IMR-90 (cell line): ENCODE measurements at regions not wholly inside any gene's neighbourhood (a gene's known extent, or its start where the extent isn't known, plus 50 kb on each side); places are given as distances from the start of the nearest gene placed in this dataset.

Experiments used
- ATAC-seq: fragments of 200-7000 bp; cut with Tn5 transposase; 2 replicates; pipeline ENCODE4 v1.9.1; 2020; ENCODE audit warnings: low read depth, mild to moderate bottlenecking, moderate library complexity
- BruUV-seq: library from RNA; stranded (reverse); fragments of 400-500 nt; replicated peaks from 2 replicates; lab custom pipeline; 2021; lab: Mats Ljungman, UMichigan
- CTCF ChIA-PET: fragments of 300-600 bp; formaldehyde crosslinking; extraction: SDS; loops from one replicate; lab custom pipeline; 2021; ENCODE audit warnings: antibody characterized with exemption; lab: Yijun Ruan, JAX
- POLR2A ChIA-PET: fragments of 300-600 bp; sonication (Branson Sonifier 250); formaldehyde crosslinking; loops from one replicate; lab custom pipeline; 2022; ENCODE audit warnings: antibody characterized with exemption; ENCODE audit not compliant: unreplicated experiment; lab: Charles Lee
- DNase-seq: peaks from one replicate; pipeline ENCODE4 v3.0.0; 2013
- H2AFZ ChIP-seq: replicated peaks from 2 replicates; pipeline ENCODE3; 2013; ENCODE audit warnings: low read length, mild to moderate bottlenecking; ENCODE audit not compliant: poor library complexity
- H2AK5ac ChIP-seq: 2 replicates; pipeline ENCODE4 v1.6.1; 2013; ENCODE audit warnings: low read depth, low read length, inconsistent platforms
- H2AK9ac ChIP-seq: replicated peaks from 2 replicates; pipeline ENCODE3; 2013; ENCODE audit warnings: mild to moderate bottlenecking, low read depth, low read length, moderate library complexity; ENCODE audit not compliant: poor library complexity
- H2BK120ac ChIP-seq: 2 replicates; pipeline ENCODE4 v1.6.1; 2013; ENCODE audit warnings: low read depth, low read length, inconsistent platforms
- H2BK15ac ChIP-seq: 3 replicates; pipeline ENCODE4 v1.6.1; 2013; ENCODE audit warnings: low read depth, low read length, inconsistent platforms
- H2BK20ac ChIP-seq: 2 replicates; pipeline ENCODE4 v1.6.1; 2013; ENCODE audit warnings: low read depth, mild to moderate bottlenecking, inconsistent platforms, low read length, moderate library complexity
- H2BK5ac ChIP-seq: 2 replicates; pipeline ENCODE4 v1.6.1; 2013; ENCODE audit warnings: mild to moderate bottlenecking, low read depth, low read length, inconsistent platforms; ENCODE audit not compliant: poor library complexity, severe bottlenecking
- H3K14ac ChIP-seq: replicated peaks from 2 replicates; pipeline ENCODE4 v1.6.1; 2013; ENCODE audit warnings: low read depth, low read length, inconsistent platforms
- H3K18ac ChIP-seq: 2 replicates; pipeline ENCODE4 v1.6.1; 2013; ENCODE audit warnings: low read depth, low read length, control low read depth
- H3K23ac ChIP-seq: 2 replicates; pipeline ENCODE4 v1.6.1; 2013; ENCODE audit warnings: low read depth, low read length, inconsistent platforms
- H3K27ac ChIP-seq: 2 replicates; pipeline ENCODE4 v1.5.1; 2013; ENCODE audit warnings: mild to moderate bottlenecking, control low read depth, low read length; ENCODE audit not compliant: insufficient read depth
- H3K27me3 ChIP-seq: 2 replicates; pipeline ENCODE4 v1.6.1; 2013; ENCODE audit warnings: low read length; ENCODE audit not compliant: control insufficient read depth, insufficient read depth
- H3K36me3 ChIP-seq: 2 replicates; pipeline ENCODE4 v1.6.1; 2013; ENCODE audit warnings: low read length, mixed read lengths; ENCODE audit not compliant: control insufficient read depth, insufficient read depth
- H3K4ac ChIP-seq: 2 replicates; pipeline ENCODE4 v1.6.1; 2013; ENCODE audit warnings: low read depth, low read length, inconsistent platforms
- H3K4me1 ChIP-seq: 2 replicates; pipeline ENCODE4 v1.6.1; 2013; ENCODE audit warnings: low read length, mixed read lengths; ENCODE audit not compliant: control insufficient read depth, insufficient read depth
- H3K4me2 ChIP-seq: 2 replicates; pipeline ENCODE4 v1.6.1; 2013; ENCODE audit warnings: low read depth, mild to moderate bottlenecking, control low read depth, low read length, moderate library complexity
- H3K4me3 ChIP-seq: 2 replicates; pipeline ENCODE4 v1.5.1; 2013; ENCODE audit warnings: low read depth, mild to moderate bottlenecking, control low read depth, low read length, moderate library complexity; ENCODE audit not compliant: insufficient read depth
- H3K56ac ChIP-seq: 2 replicates; pipeline ENCODE4 v1.6.1; 2013; ENCODE audit warnings: low read length, inconsistent platforms; ENCODE audit not compliant: insufficient read depth; ENCODE audit errors: extremely low read depth
- H3K79me1 ChIP-seq, 2 experiments: 2 replicates each; pipeline ENCODE4 v1.6.1; 2013; ENCODE audit warnings: low read length in 2 of 2, inconsistent platforms in 1 of 2, low read depth in 1 of 2
- H3K9ac ChIP-seq: 2 replicates; pipeline ENCODE4 v1.6.1; 2013; ENCODE audit warnings: low read depth, low read length, control low read depth
- H3K9me1 ChIP-seq: 2 replicates; pipeline ENCODE4 v1.6.1; 2013; ENCODE audit warnings: low read length, inconsistent platforms; ENCODE audit not compliant: insufficient read depth
- H3K9me3 ChIP-seq: 2 replicates; pipeline ENCODE4 v1.6.1; 2013; ENCODE audit warnings: low read length; ENCODE audit not compliant: control insufficient read depth, insufficient read depth
- H4K20me1 ChIP-seq: 2 replicates; pipeline ENCODE4 v1.6.1; 2013; ENCODE audit warnings: low read length, inconsistent platforms; ENCODE audit not compliant: insufficient read depth
- H4K5ac ChIP-seq: 2 replicates; pipeline ENCODE4 v1.6.1; 2013; ENCODE audit warnings: mild to moderate bottlenecking, low read depth, low read length, control low read depth
- H4K8ac ChIP-seq, 2 experiments: 2 replicates each; pipeline ENCODE4 v1.6.1; 2013; ENCODE audit warnings: low read depth in 2 of 2, low read length in 2 of 2, control low read depth in 1 of 2, inconsistent platforms in 1 of 2
- H4K91ac ChIP-seq: 2 replicates; pipeline ENCODE4 v1.6.1; 2013; ENCODE audit warnings: low read depth, low read length, inconsistent platforms; ENCODE audit not compliant: insufficient read depth
- BHLHE40 ChIP-seq: fragments of 150-350 bp; IDR thresholded peaks from 2 replicates; pipeline ENCODE4 v1.6.1; 2016; ENCODE audit warnings: mild to moderate bottlenecking, low read depth, low read length
- CEBPB ChIP-seq: IDR thresholded peaks from 2 replicates; pipeline ENCODE4 v1.6.1; 2012; ENCODE audit warnings: low read depth, low read length, improper control_type of control experiment
- CHD1 ChIP-seq: IDR thresholded peaks from 2 replicates; pipeline ENCODE4 v1.6.1; 2012; ENCODE audit warnings: low read depth, low read length, improper control_type of control experiment
- FOS ChIP-seq: fragments of 150-350 bp; IDR thresholded peaks from 2 replicates; pipeline ENCODE4 v1.6.1; 2016; ENCODE audit warnings: low read depth, low read length
- MAFK ChIP-seq: IDR thresholded peaks from 2 replicates; pipeline ENCODE4 v1.6.1; 2012; ENCODE audit warnings: low read depth, low read length, improper control_type of control experiment
- MXI1 ChIP-seq: IDR thresholded peaks from 2 replicates; pipeline ENCODE4 v1.6.1; 2012; ENCODE audit warnings: low read depth, mild to moderate bottlenecking, low read length, moderate library complexity, borderline replicate concordance
- NFE2L2 ChIP-seq: fragments of 150-350 bp; IDR thresholded peaks from 2 replicates; pipeline ENCODE4 v1.6.1; 2016; ENCODE audit warnings: low read depth, mild to moderate bottlenecking, low read length
- POLR2A ChIP-seq: IDR thresholded peaks from 2 replicates; pipeline ENCODE4 v1.6.1; 2012; ENCODE audit warnings: mild to moderate bottlenecking, low read depth, low read length
- RAD21 ChIP-seq: IDR thresholded peaks from 2 replicates; pipeline ENCODE4 v1.6.1; 2012; ENCODE audit warnings: low read length, improper control_type of control experiment
- RCOR1 ChIP-seq: IDR thresholded peaks from 2 replicates; pipeline ENCODE4 v1.6.1; 2012; ENCODE audit warnings: mild to moderate bottlenecking, low read length, improper control_type of control experiment; ENCODE audit not compliant: insufficient replicate concordance
- SMC3 ChIP-seq: fragments of 150-350 bp; IDR thresholded peaks from 2 replicates; pipeline ENCODE4 v1.6.1; 2016; ENCODE audit warnings: low read depth, mild to moderate bottlenecking, antibody characterized with exemption, low read length, moderate library complexity
- WGBS, 2 experiments: methylation state at CpG; one replicate each; pipeline versions ENCODE4 v1.1.5 to v1.1.7; 2013; ENCODE audit warnings: missing lambda C conversion rate in 2 of 2; ENCODE audit not compliant: insufficient read length in 1 of 2; ENCODE audit errors: extremely low coverage in 2 of 2; 5-methylcytosine and 5-hydroxymethylcytosine counted together
- dilution Hi-C: fragments of 300-500 bp; cut with HindIII; formaldehyde crosslinking; loops from one replicate; pipeline ENCODE4 v1.14.3; 2018; ENCODE audit warnings: low sequenced_read_pairs; ENCODE audit not compliant: unreplicated experiment
- in situ Hi-C: fragments of 300-500 bp; cut with MboI; formaldehyde crosslinking; loops from 3 replicates; pipeline ENCODE4 v1.14.3; 2019; ENCODE audit warnings: low sequenced_read_pairs, inconsistent platforms, mixed read lengths
- intact Hi-C: fragments of 100-400 bp; cut with micrococcal nuclease; formaldehyde crosslinking; loops from 2 replicates; pipeline ENCODE4 v1.10.0; 2022
- TF ChIP-seq, protein P1 (sequence below): fragments of 150-350 bp; IDR thresholded peaks from 2 replicates; pipeline ENCODE4 v1.6.1; 2017; ENCODE audit warnings: mild to moderate bottlenecking, antibody characterized with exemption, low read length, low read depth

DNA sequence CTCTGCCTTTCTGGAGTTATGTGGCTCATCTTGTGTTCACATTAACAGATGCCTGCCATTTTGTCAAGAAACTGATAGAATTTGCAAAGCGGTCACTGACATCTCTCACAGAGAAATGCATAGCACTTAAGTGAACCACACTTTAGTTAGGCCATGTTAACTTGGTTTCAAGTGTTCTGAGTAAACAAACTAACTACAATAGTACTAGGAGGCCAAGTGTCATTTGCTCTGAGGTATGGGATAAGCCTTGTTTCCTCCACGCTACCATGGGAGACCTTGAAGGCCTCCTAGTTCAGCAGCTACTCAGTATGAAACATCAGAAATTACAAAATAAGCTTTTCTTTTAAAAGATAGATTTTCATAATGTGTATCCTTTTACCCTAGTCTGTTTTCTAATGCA is 143.5 kb upstream of the MARCKS start:
- H3K9me1 ChIP-seq, result no peaks in the 10 kb centered on the region
- H2AFZ ChIP-seq, result no peak overlapping the region
- no CpG with 5 or more reads among the region's 2 CpGs for WGBS, 2 experiments
- no peak overlapping the region for H3K4me2 ChIP-seq
- H4K5ac ChIP-seq, result no peak overlapping the region; the same call in 1 of the 2 replicates
- H3K27ac ChIP-seq, result no peak overlapping the region
- ChIA-PET CTCF (no interaction called here), POLR2A (no interaction called here)
- no peak overlapping the region for H4K8ac ChIP-seq
- no peak overlapping the region; the same call in 1 of the 2 replicates for H3K18ac ChIP-seq
- ATAC-seq, result no peak
- H3K4ac ChIP-seq, result no peak overlapping the region
- peaks cover 2% of the 10 kb centered on the region; the same call in 1 of the 2 replicates for H3K4me1 ChIP-seq
- H3K9me3 ChIP-seq, result no peaks in the 10 kb centered on the region
- no peak overlapping the region for H2AK5ac ChIP-seq
- H3K27me3 ChIP-seq, result peaks cover 5% of the 10 kb centered on the region; the same call in 1 of the 2 replicates
- H3K4me3 ChIP-seq, result no peak overlapping the region
- DNase-seq, result no peak
- H2BK120ac ChIP-seq, result no peak overlapping the region
- H2BK5ac ChIP-seq, result no peak overlapping the region
- H4K91ac ChIP-seq, result no peak overlapping the region
- no peak overlapping the region for H2AK9ac ChIP-seq
- no peak overlapping the region for H2BK15ac ChIP-seq
- H4K20me1 ChIP-seq, result no peaks in the 10 kb centered on the region
- in situ Hi-C loops (no loop called here), intact Hi-C loops (no loop called here), dilution Hi-C loops (no loop called here)
- H3K79me1 ChIP-seq, result no peaks in the 10 kb centered on the region
- BruUV-seq, result no TSS peak
- H3K56ac ChIP-seq, result no peak overlapping the region
- no peak overlapping the region for H3K9ac ChIP-seq
- no peak overlapping the region for H2BK20ac ChIP-seq
- no peak for TF ChIP-seq BHLHE40
- TF ChIP-seq CEBPB, result no peak
- TF ChIP-seq MXI1, result no peak
- TF ChIP-seq SMC3, result no peak
- TF ChIP-seq FOS, result no peak
- TF ChIP-seq POLR2A, result no peak
- TF ChIP-seq NFE2L2, result no peak
- TF ChIP-seq, protein P1, sequence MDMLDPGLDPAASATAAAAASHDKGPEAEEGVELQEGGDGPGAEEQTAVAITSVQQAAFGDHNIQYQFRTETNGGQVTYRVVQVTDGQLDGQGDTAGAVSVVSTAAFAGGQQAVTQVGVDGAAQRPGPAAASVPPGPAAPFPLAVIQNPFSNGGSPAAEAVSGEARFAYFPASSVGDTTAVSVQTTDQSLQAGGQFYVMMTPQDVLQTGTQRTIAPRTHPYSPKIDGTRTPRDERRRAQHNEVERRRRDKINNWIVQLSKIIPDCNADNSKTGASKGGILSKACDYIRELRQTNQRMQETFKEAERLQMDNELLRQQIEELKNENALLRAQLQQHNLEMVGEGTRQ, result no peak
- no peak for TF ChIP-seq MAFK
- no peak for TF ChIP-seq CHD1
- no peak for TF ChIP-seq RAD21
- TF ChIP-seq RCOR1, result no peak
- H3K14ac ChIP-seq, result no peak overlapping the region
- H3K36me3 ChIP-seq, result no peaks in the 10 kb centered on the region
- no peak overlapping the region for H3K23ac ChIP-seq
